HepG2 (cell line): ENCODE measurements at regions not wholly inside any gene's neighbourhood (a gene's known extent, or its start where the extent isn't known, plus 50 kb on each side); places are given as distances from the start of the nearest gene placed in this dataset.

ENCODE experiments used
- ATAC-seq: fragments of 200-7000 bp; cut with Tn5 transposase; 3 replicates; pipeline ENCODE4 v1.9.1; 2020; ENCODE audit warnings: mild to moderate bottlenecking, moderate library complexity
- BruUV-seq: library from RNA; stranded (reverse); fragments of 400-500 nt; replicated peaks from 2 replicates; lab custom pipeline; 2021; lab: Mats Ljungman, UMichigan
- CTCF ChIA-PET: fragments of 300-600 bp; formaldehyde crosslinking; extraction: SDS; loops from one replicate; lab custom pipeline; 2021; ENCODE audit warnings: low total read pairs, inconsistent platforms, low intra/inter-chr PET ratio; lab: Yijun Ruan, JAX
- POLR2A ChIA-PET: fragments of 350-600 bp; sonication (Branson Sonifier 250); formaldehyde crosslinking; loops from one replicate; lab custom pipeline; 2020; ENCODE audit warnings: antibody characterized with exemption, inconsistent platforms; lab: Yijun Ruan, JAX
- DNase-seq: peaks from one replicate; pipeline ENCODE4 v3.0.0-alpha.2; 2015; ENCODE audit warnings: low spot score
- FAIRE-seq: peaks from 3 replicates; lab custom pipeline; 2011; peaks lifted over from hg19 to GRCh38; lab: Jason Lieb, UNC
- H2AFZ ChIP-seq: one replicate; pipeline ENCODE4 v1.6.1; 2011; ENCODE audit warnings: low read length, inconsistent platforms
- H3K27ac ChIP-seq: fragments of 300-600 bp; 3 replicates; pipeline ENCODE4 v1.8.0; 2011; ENCODE audit warnings: mixed run types, mild to moderate bottlenecking, mixed read lengths, low read length, inconsistent platforms; ENCODE audit not compliant: insufficient read depth; ENCODE audit errors: extremely low read length
- H3K27me3 ChIP-seq, 2 experiments: fragments of 200-600 bp in 1 of 2; 2 replicates in 1 of 2; 3 replicates in 1 of 2; pipeline versions ENCODE4 v1.6.0 to v1.8.0; 2011; ENCODE audit warnings: low read length in 2 of 2, mild to moderate bottlenecking in 2 of 2, moderate library complexity in 2 of 2, inconsistent platforms in 1 of 2; ENCODE audit not compliant: insufficient read depth in 2 of 2, control insufficient read depth in 1 of 2
- H3K36me3 ChIP-seq, 2 experiments: fragments of 200-600 bp in 1 of 2; replicated peaks in 1 of 2; 2 replicates in 1 of 2; 3 replicates in 1 of 2; pipeline versions ENCODE4 v1.5.1 to v1.8.0; 2011; ENCODE audit warnings: low read length in 2 of 2, inconsistent platforms in 1 of 2; ENCODE audit not compliant: insufficient read depth in 2 of 2, control insufficient read depth in 1 of 2
- H3K4me1 ChIP-seq: 2 replicates; pipeline ENCODE4 v1.5.1; 2012; ENCODE audit warnings: low read length, inconsistent platforms; ENCODE audit not compliant: insufficient read depth
- H3K4me2 ChIP-seq: 2 replicates; pipeline ENCODE4 v1.6.0; 2011; ENCODE audit warnings: low read depth, low read length, inconsistent platforms
- H3K4me3 ChIP-seq, 3 experiments: fragments of 200-600 bp in 1 of 3; sonication (generic), shearing (Covaris generic) in 1 of 3; replicated peaks in 1 of 3; 2 replicates each; pipeline ENCODE4 v1.5.1; 2011 to 2016; ENCODE audit warnings: low read length in 3 of 3, inconsistent platforms in 2 of 3, low read depth in 2 of 3, mild to moderate bottlenecking in 2 of 3, control low read depth in 1 of 3, mixed read lengths in 1 of 3; ENCODE audit not compliant: insufficient read depth in 1 of 3
- H3K79me2 ChIP-seq: one replicate; pipeline ENCODE4 v1.6.1; 2011; ENCODE audit warnings: low read length, inconsistent platforms; ENCODE audit not compliant: insufficient read depth
- H3K9ac ChIP-seq: 2 replicates; pipeline ENCODE4 v1.6.0; 2011; ENCODE audit warnings: mild to moderate bottlenecking, low read depth, low read length, inconsistent platforms; ENCODE audit not compliant: insufficient read depth
- H3K9me3 ChIP-seq: 2 replicates; pipeline ENCODE4 v1.5.1; 2012; ENCODE audit warnings: mild to moderate bottlenecking, low read length
- H4K20me1 ChIP-seq: 2 replicates; pipeline ENCODE4 v1.6.0; 2011; ENCODE audit warnings: inconsistent platforms, mild to moderate bottlenecking, low read length, moderate library complexity; ENCODE audit not compliant: insufficient read depth
- ARNT2 ChIP-seq: sonication (generic); formaldehyde crosslinking; IDR thresholded peaks from 2 replicates; pipeline ENCODE4 v1.8.0; 2022; ENCODE audit warnings: mild to moderate bottlenecking, low read depth, missing genetic modification reagents, moderate library complexity
- PHF8 ChIP-seq: sonication (generic); formaldehyde crosslinking; IDR thresholded peaks from 2 replicates; pipeline ENCODE4 v1.5.0; 2020; ENCODE audit warnings: missing genetic modification reagents
- PTBP1 ChIP-seq: fragments of 200-400 bp; formaldehyde crosslinking; IDR thresholded peaks from 2 replicates; pipeline ENCODE4 v1.6.1; 2018; ENCODE audit warnings: low read length, low read depth; ENCODE audit not compliant: poor library complexity, severe bottlenecking
- RELA ChIP-seq: sonication (generic); formaldehyde crosslinking; IDR thresholded peaks from 2 replicates; pipeline ENCODE4 v1.4.0; 2020; ENCODE audit warnings: missing genetic modification reagents
- ZFX ChIP-seq: sonication (generic); formaldehyde crosslinking; IDR thresholded peaks from 2 replicates; pipeline ENCODE4 v1.4.0; 2020; ENCODE audit warnings: mild to moderate bottlenecking, low read depth, missing genetic modification reagents, moderate library complexity
- ZNF224 ChIP-seq: sonication (generic); formaldehyde crosslinking; IDR thresholded peaks from 2 replicates; pipeline ENCODE4 v1.5.0; 2020; ENCODE audit warnings: mild to moderate bottlenecking, missing genetic modification reagents
- ZNF777 ChIP-seq: sonication (generic); formaldehyde crosslinking; IDR thresholded peaks from 2 replicates; pipeline ENCODE4 v1.4.0; 2020; ENCODE audit warnings: missing genetic modification reagents
- WGBS: methylation state at CpG from one replicate; pipeline ENCODE4 v1.1.6; 2017; ENCODE audit warnings: low lambda C conversion rate; 5-methylcytosine and 5-hydroxymethylcytosine counted together
- in situ Hi-C: cut with HindIII; loops from 2 replicates; pipeline ENCODE4 v1.10.0; 2017; ENCODE audit warnings: low pct_unique_long_range_greater_than_20kb; ENCODE audit not compliant: extremely low pct_ligation_motif_present
- intact Hi-C: fragments of 100-400 bp; cut with micrococcal nuclease; formaldehyde crosslinking; loops from one replicate; pipeline ENCODE4 v1.10.0; 2022; ENCODE audit not compliant: unreplicated experiment
- TF ChIP-seq, protein P1 (sequence below): sonication (generic); formaldehyde crosslinking; IDR thresholded peaks from 2 replicates; pipeline ENCODE4 v1.4.0; 2020; ENCODE audit warnings: mild to moderate bottlenecking, missing genetic modification reagents

DNA sequence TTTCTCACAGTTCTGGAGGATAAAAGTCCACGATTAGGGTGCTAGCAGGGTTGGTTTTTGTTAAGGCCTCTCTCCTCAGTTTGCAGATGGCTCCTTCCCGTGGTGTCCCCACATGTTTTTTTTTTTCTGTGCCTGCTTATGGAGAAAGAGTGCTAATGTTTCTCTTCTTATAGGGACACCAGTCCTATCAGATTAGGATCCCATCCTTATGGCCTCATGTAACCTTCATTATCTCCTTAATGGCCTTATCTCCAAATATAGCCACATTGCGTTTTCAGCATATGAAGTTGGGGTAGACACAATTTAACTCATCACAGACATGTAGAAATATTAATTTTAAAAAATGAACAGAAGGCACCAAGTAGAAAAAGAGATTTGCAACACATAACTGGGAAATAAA is 755.7 kb upstream of the CELF4 start:
- Histone ChIP-seq H4K20me1 (no peaks in the 10 kb centered on the region), H3K4me2 (no peak overlapping the region), H3K9me3 (no peaks in the 10 kb centered on the region), H3K27ac (no peak overlapping the region), H3K9ac (no peak overlapping the region), H3K27me3 (no peaks in the 10 kb centered on the region), H3K4me1 (no peaks in the 10 kb centered on the region), H3K36me3 (no peaks in the 10 kb centered on the region), H3K4me3 (no peak overlapping the region), H3K79me2 (no peaks in the 10 kb centered on the region), H2AFZ (no peak overlapping the region)
- TF ChIP-seq PTBP1 (no peak), ZFX (CRISPR knock-in tag) (no peak)
- TF ChIP-seq, protein P1, sequence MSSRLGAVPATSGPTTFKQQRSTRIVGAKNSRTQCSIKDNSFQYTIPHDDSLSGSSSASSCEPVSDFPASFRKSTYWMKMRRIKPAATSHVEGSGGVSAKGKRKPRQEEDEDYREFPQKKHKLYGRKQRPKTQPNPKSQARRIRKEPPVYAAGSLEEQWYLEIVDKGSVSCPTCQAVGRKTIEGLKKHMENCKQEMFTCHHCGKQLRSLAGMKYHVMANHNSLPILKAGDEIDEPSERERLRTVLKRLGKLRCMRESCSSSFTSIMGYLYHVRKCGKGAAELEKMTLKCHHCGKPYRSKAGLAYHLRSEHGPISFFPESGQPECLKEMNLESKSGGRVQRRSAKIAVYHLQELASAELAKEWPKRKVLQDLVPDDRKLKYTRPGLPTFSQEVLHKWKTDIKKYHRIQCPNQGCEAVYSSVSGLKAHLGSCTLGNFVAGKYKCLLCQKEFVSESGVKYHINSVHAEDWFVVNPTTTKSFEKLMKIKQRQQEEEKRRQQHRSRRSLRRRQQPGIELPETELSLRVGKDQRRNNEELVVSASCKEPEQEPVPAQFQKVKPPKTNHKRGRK (CRISPR knock-in tag), result no peak
- WGBS, result 0% methylated on average over 3 of the region's 3 CpGs
- POLR2A ChIA-PET, result no interaction called here
- CTCF ChIA-PET, result no interaction called here
- ATAC-seq, result no peak
- no TSS peak for BruUV-seq
- DNase-seq, result no peak
- intact Hi-C loops (no loop called here), in situ Hi-C loops (no loop called here)
- no peak for FAIRE-seq

GRCh38 chr18:38318416-38318815 is 752.8 kb upstream of the CELF4 start:
- FAIRE-seq, result no peak
- CTCF ChIA-PET, result no interaction called here
- no peak for ATAC-seq

More at GRCh38 chr18:38318416-38318815, 752.8 kb upstream of the CELF4 start:
- Histone ChIP-seq H3K9me3 (no peaks in the 10 kb centered on the region), H3K9ac (no peak overlapping the region), H3K36me3 (no peaks in the 10 kb centered on the region), H3K4me3 (no peak overlapping the region), H3K4me1 (no peaks in the 10 kb centered on the region), H2AFZ (no peak overlapping the region), H3K4me2 (no peak overlapping the region), H3K27me3 (no peaks in the 10 kb centered on the region), H3K79me2 (no peaks in the 10 kb centered on the region), H3K27ac (no peak overlapping the region), H4K20me1 (no peaks in the 10 kb centered on the region)
- no peak for DNase-seq
- intact Hi-C loops (no loop called here), in situ Hi-C loops (no loop called here)
- TF ChIP-seq RELA (CRISPR knock-in tag) (no peak), ZNF224 (no peak), PHF8 (no peak), ARNT2 (CRISPR knock-in tag) (no peak), ZNF777 (CRISPR knock-in tag) (no peak)
- BruUV-seq, result no TSS peak
- POLR2A ChIA-PET, result no interaction called here
